HG03025 (cell line): ENCODE measurements at regions not wholly inside any gene's neighbourhood (a gene's known extent, or its start where the extent isn't known, plus 50 kb on each side); places are given as distances from the start of the nearest gene placed in this dataset.
"Not testable (repeated sequence)": the region's sequence is repeated elsewhere in the genome, so short reads cannot be mapped to it uniquely, and the experiment has no call there.

Experiments used
- ATAC-seq: cut with Tn5 transposase; IDR thresholded peaks from one replicate; pipeline ENCODE4 v1.9.1; 2021; ENCODE audit warnings: mild to moderate bottlenecking, moderate library complexity; ENCODE audit not compliant: unreplicated experiment, low FRiP score

- no peak for ATAC-seq
Observed at GRCh38 chr13:71218960-71219359, 648.0 kb downstream of the DACH1 start.

GRCh38 chr13:71217827-71218226 lies 649.2 kb downstream of the DACH1 start:
- no peak for ATAC-seq

- no peak for ATAC-seq
Observed at GRCh38 chr13:71214821-71215220, 652.2 kb downstream of the DACH1 start.

- ATAC-seq, result no peak
Observed at GRCh38 chr13:71214357-71214756, 652.6 kb downstream of the DACH1 start.

- no peak for ATAC-seq
Observed at GRCh38 chr13:71213252-71213821, 653.7 kb downstream of the DACH1 start.

- ATAC-seq, result no peak
Observed at GRCh38 chr13:71210861-71211260, 656.1 kb downstream of the DACH1 start.

- ATAC-seq, result no peak
Observed at GRCh38 chr13:71209217-71209616, 657.8 kb downstream of the DACH1 start.

GRCh38 chr13:71184583-71184982 lies 682.4 kb downstream of the DACH1 start:
- not testable (repeated sequence) for ATAC-seq

- ATAC-seq, result not testable (repeated sequence)
Observed at GRCh38 chr13:71183352-71183751, 683.7 kb downstream of the DACH1 start.

GRCh38 chr13:71171740-71172139 lies 695.3 kb downstream of the DACH1 start:
- ATAC-seq, result no peak

- ATAC-seq, result no peak
Observed at GRCh38 chr13:71169180-71169579, 697.8 kb downstream of the DACH1 start.

- no peak for ATAC-seq
Observed at GRCh38 chr13:71156550-71156949, 710.5 kb downstream of the DACH1 start.

- ATAC-seq, result no peak
Observed at GRCh38 chr13:71149498-71150363, 717.3 kb downstream of the DACH1 start.

GRCh38 chr13:71149046-71149445 lies 718.0 kb downstream of the DACH1 start:
- no peak for ATAC-seq

GRCh38 chr13:71148396-71148795 lies 718.6 kb downstream of the DACH1 start:
- no peak for ATAC-seq

GRCh38 chr13:71144883-71145282 lies 722.1 kb downstream of the DACH1 start:
- no peak for ATAC-seq

- no peak for ATAC-seq
Observed at GRCh38 chr13:71137101-71137500, 729.9 kb downstream of the DACH1 start.

GRCh38 chr13:71124230-71124629 lies 742.8 kb downstream of the DACH1 start:
- no peak for ATAC-seq

GRCh38 chr13:71118779-71119364 lies 748.1 kb downstream of the DACH1 start:
- ATAC-seq, result no peak

GRCh38 chr13:71117920-71118319 lies 749.1 kb downstream of the DACH1 start:
- no peak for ATAC-seq

GRCh38 chr13:71115301-71115700 lies 751.7 kb downstream of the DACH1 start:
- no peak for ATAC-seq

- ATAC-seq, result no peak
Observed at GRCh38 chr13:71096421-71096820, 770.6 kb downstream of the DACH1 start.
